Stimulated activated memory B cell treated with anti-CD40 and anti-IgM and Interleukin-4, amounts not matched to agents 10 μg/mL and 1 μg/mL and 100 μg/mL, for 72 hours (primary cell): ENCODE measurements at regions not wholly inside any gene's neighbourhood (a gene's known extent, or its start where the extent isn't known, plus 50 kb on each side); places are given as distances from the start of the nearest gene placed in this dataset.

Source experiments
- ATAC-seq: fragments of 150-1000 bp; cut with Tn5 transposase; 2 replicates; pipeline ENCODE4 v1.10.0; 2021
- H3K27ac Mint-ChIP-seq: one replicate; pipeline ENCODE4 v1.8.0; 2022; ENCODE audit warnings: mild to moderate bottlenecking, mixed read lengths
- H3K27me3 Mint-ChIP-seq: one replicate; pipeline ENCODE4 v1.8.0; 2022; ENCODE audit warnings: mixed read lengths
- H3K36me3 Mint-ChIP-seq: one replicate; pipeline ENCODE4 v1.8.0; 2022; ENCODE audit warnings: mixed read lengths
- H3K4me1 Mint-ChIP-seq: one replicate; pipeline ENCODE4 v1.8.0; 2022; ENCODE audit warnings: mixed read lengths
- H3K4me3 Mint-ChIP-seq: one replicate; pipeline ENCODE4 v1.8.0; 2022; ENCODE audit warnings: mild to moderate bottlenecking, moderate library complexity, mixed read lengths
- H3K9me3 Mint-ChIP-seq: one replicate; pipeline ENCODE4 v1.8.0; 2022; ENCODE audit warnings: mixed read lengths

DNA sequence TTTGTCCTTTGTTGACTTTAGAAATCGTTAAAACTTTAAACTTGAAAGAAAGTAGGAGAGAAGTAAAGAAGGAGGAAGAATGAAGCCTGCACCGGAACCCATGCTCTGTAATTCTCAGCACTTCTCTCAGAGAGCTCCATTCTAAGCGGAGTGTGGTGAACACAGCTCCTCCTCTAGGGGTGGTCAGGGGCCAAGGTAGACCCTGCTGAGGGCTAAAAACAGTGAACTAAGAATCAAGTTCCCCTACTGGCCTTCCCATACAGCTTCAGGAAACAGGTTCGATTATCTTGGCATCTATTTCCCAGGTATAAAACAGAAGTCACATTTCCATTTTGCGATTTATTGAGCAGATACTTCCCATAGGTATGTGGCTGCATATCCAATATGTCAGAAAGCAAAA lies 92.7 kb upstream of the ASAP2 start:
- no peak overlapping the region for H3K27ac Mint-ChIP-seq
- H3K4me1 Mint-ChIP-seq = no peaks in the 10 kb centered on the region
- peaks cover 23% of the 10 kb centered on the region for H3K27me3 Mint-ChIP-seq
- H3K36me3 Mint-ChIP-seq = no peaks in the 10 kb centered on the region
- H3K4me3 Mint-ChIP-seq = no peak overlapping the region
- ATAC-seq = no peak
- peaks cover 3% of the 10 kb centered on the region for H3K9me3 Mint-ChIP-seq

GRCh38 chr2:9113262-9113661 lies 93.3 kb upstream of the ASAP2 start:
- Mint-ChIP-seq H3K4me3 (no peak overlapping the region), H3K27me3 (peaks cover 19% of the 10 kb centered on the region), H3K27ac (no peak overlapping the region), H3K9me3 (peaks cover 3% of the 10 kb centered on the region), H3K36me3 (no peaks in the 10 kb centered on the region), H3K4me1 (no peaks in the 10 kb centered on the region)
- no peak for ATAC-seq

GRCh38 chr2:9112079-9112721 lies 94.4 kb upstream of the ASAP2 start:
- H3K4me1 Mint-ChIP-seq = no peaks in the 10 kb centered on the region
- H3K9me3 Mint-ChIP-seq = no peaks in the 10 kb centered on the region
- H3K27ac Mint-ChIP-seq = no peak overlapping the region
- H3K4me3 Mint-ChIP-seq = no peak overlapping the region
- H3K27me3 Mint-ChIP-seq = peaks cover 22% of the 10 kb centered on the region
- H3K36me3 Mint-ChIP-seq = no peaks in the 10 kb centered on the region
- ATAC-seq = peak; percentile 12

GRCh38 chr2:9110893-9111569 lies 95.6 kb upstream of the ASAP2 start:
- Mint-ChIP-seq H3K4me3 (no peak overlapping the region), H3K27ac (no peak overlapping the region), H3K4me1 (no peaks in the 10 kb centered on the region), H3K27me3 (peaks cover 26% of the 10 kb centered on the region), H3K9me3 (no peaks in the 10 kb centered on the region), H3K36me3 (no peaks in the 10 kb centered on the region)
- ATAC-seq = no peak

DNA sequence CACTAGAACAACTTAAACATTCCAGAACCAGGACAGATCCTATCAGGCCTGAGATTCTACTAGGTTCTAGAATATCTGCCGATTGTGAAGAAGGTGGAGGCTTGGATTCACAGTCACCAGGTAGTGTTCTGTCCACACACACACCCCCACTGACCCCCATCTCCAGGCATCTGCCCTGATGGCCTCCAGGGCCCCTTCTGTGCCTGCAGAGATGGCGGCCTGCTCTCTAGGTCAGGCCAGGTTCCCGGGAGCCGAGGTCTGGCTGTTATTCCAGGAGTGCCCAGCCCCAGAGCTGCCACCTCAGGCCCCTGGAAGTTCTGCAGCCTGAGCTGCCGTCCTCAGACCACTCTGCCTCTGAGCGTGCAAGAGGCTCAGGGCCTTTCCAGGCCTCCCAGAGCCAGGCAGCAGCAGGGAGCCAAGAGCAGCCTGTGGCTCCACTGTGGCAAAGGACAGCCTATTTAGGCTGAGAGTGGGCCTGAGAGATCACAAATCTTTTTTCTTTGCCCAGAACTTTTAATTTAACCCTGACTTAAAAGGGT lies 96.2 kb upstream of the ASAP2 start:
- Mint-ChIP-seq H3K9me3 (no peaks in the 10 kb centered on the region), H3K4me1 (no peaks in the 10 kb centered on the region), H3K36me3 (no peaks in the 10 kb centered on the region), H3K4me3 (no peak overlapping the region), H3K27ac (no peak overlapping the region), H3K27me3 (peaks cover 26% of the 10 kb centered on the region)
- ATAC-seq = no peak

- H3K4me3 Mint-ChIP-seq = no peak overlapping the region
- H3K27me3 Mint-ChIP-seq = peaks cover 26% of the 10 kb centered on the region
- no peaks in the 10 kb centered on the region for H3K9me3 Mint-ChIP-seq
- H3K36me3 Mint-ChIP-seq = no peaks in the 10 kb centered on the region
- no peak overlapping the region for H3K27ac Mint-ChIP-seq
- H3K4me1 Mint-ChIP-seq = no peaks in the 10 kb centered on the region
- ATAC-seq = no peak
Measured at GRCh38 chr2:9109871-9110270, 96.7 kb upstream of the ASAP2 start.

DNA sequence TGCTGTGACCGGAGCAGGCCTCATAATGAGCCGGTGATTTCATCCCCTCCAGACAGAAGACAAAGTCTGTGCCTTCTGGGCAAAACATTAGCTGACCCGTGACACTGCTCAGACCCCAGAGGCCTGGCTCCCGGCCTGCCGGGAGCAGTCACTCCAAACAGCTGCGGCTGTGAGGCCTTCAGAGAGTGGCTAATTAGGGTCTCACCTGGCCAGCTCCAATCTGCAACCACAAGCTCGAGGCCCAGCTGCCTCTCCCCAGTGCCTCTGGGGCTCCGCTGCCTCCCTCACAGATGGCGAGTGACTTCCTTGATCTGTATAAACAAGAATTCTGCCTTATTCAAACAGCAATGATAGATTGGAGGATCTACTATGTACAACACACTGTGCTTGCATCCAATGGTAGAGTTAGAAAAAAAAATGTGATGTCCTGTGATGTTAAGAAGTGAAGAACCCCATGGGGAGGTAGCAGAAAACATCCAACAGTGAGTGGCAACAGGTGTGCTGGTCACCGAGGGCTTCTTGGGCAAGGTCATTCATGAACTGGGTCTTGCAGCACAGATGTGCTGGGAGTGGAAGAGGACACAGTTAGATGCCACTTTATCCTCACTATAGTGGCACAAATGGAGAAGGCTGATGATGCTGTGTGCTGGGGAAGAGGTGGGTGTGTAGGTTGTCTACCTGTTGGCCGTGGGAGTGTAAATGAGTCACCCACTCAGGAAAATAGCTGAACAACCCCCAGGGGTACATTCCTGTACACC lies 98.2 kb upstream of the ASAP2 start:
- H3K4me3 Mint-ChIP-seq = no peak overlapping the region
- no peaks in the 10 kb centered on the region for H3K9me3 Mint-ChIP-seq
- ATAC-seq = no peak
- no peaks in the 10 kb centered on the region for H3K4me1 Mint-ChIP-seq
- peaks cover 21% of the 10 kb centered on the region for H3K27me3 Mint-ChIP-seq
- no peak overlapping the region for H3K27ac Mint-ChIP-seq
- H3K36me3 Mint-ChIP-seq = no peaks in the 10 kb centered on the region

DNA sequence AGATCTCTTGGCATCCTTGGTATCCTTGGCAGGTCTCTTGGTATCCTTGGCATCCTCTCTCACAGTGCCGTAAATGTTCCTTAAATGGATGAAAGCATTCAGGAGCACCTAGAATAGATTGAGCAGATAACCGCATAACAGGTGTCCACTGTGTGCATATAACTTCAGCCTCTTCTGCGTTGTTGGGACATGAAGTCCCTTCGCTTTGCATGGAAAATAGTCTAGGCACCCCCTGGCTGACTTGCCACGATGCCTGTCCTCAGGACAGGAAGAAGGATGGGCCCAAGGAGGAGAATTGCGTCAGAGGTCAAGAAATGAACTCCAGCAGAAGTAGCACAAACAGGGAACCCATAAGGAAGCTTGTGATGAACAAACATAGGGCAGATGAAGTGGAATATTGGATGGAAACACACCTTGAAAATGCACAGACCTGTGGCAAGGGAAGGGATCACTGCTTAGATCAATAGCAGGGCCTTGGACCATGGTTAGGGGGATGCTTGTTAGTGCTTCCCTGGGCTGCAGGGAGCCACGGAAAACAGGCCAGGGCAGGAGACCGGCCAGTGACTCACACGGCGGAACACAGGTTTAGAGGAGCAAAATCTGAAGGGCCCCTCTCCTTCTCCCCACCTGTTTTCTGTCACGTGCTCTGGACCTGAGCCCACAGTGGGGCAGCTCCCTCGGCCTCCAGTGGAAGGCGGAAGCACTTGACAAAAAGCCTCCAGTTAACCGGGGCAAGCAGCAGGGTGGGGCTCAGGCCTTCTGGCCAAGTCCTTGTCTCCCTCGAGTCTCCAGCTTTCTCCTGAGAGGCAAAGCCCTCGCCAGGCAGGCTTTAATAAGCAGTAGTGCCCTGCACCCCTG lies 99.2 kb upstream of the ASAP2 start:
- peaks cover 11% of the 10 kb centered on the region for H3K27me3 Mint-ChIP-seq
- no peaks in the 10 kb centered on the region for H3K4me1 Mint-ChIP-seq

GRCh38 chr2:9106338-9107167 lies 100.1 kb upstream of the ASAP2 start:
- Mint-ChIP-seq H3K27ac (no peak overlapping the region), H3K27me3 (peaks cover 7% of the 10 kb centered on the region), H3K4me3 (no peak overlapping the region), H3K36me3 (no peaks in the 10 kb centered on the region), H3K4me1 (no peaks in the 10 kb centered on the region), H3K9me3 (no peaks in the 10 kb centered on the region)
- no peak for ATAC-seq

More for the DNA sequence above, 99.2 kb upstream of the ASAP2 start:
- Mint-ChIP-seq H3K27ac (no peak overlapping the region), H3K4me3 (no peak overlapping the region), H3K36me3 (no peaks in the 10 kb centered on the region), H3K9me3 (no peaks in the 10 kb centered on the region)
- ATAC-seq = no peak

GRCh38 chr2:9105601-9106337 lies 100.8 kb upstream of the ASAP2 start:
- Mint-ChIP-seq H3K36me3 (no peaks in the 10 kb centered on the region), H3K4me1 (peaks cover 2% of the 10 kb centered on the region), H3K27me3 (peaks cover 7% of the 10 kb centered on the region), H3K4me3 (no peak overlapping the region), H3K9me3 (no peaks in the 10 kb centered on the region), H3K27ac (no peak overlapping the region)
- no peak for ATAC-seq

- no peak overlapping the region for H3K4me3 Mint-ChIP-seq
- no peaks in the 10 kb centered on the region for H3K36me3 Mint-ChIP-seq
- H3K27me3 Mint-ChIP-seq = peaks cover 7% of the 10 kb centered on the region
Measured at GRCh38 chr2:9103663-9104277, 100.3 kb upstream of the MBOAT2 start.

GRCh38 chr2:9102861-9103662 lies 99.6 kb upstream of the MBOAT2 start:
- Mint-ChIP-seq H3K27me3 (peaks cover 7% of the 10 kb centered on the region), H3K9me3 (no peaks in the 10 kb centered on the region), H3K27ac (no peak overlapping the region), H3K36me3 (no peaks in the 10 kb centered on the region), H3K4me3 (no peak overlapping the region), H3K4me1 (peaks cover 24% of the 10 kb centered on the region)
- ATAC-seq = no peak

More at GRCh38 chr2:9103663-9104277, 100.3 kb upstream of the MBOAT2 start:
- H3K4me1 Mint-ChIP-seq = peaks cover 16% of the 10 kb centered on the region
- no peaks in the 10 kb centered on the region for H3K9me3 Mint-ChIP-seq
- ATAC-seq = no peak
- no peak overlapping the region for H3K27ac Mint-ChIP-seq
